Fibroblast of skin of back (primary cell): ENCODE measurements at regions not wholly inside any gene's neighbourhood (a gene's known extent, or its start where the extent isn't known, plus 50 kb on each side); places are given as distances from the start of the nearest gene placed in this dataset.

Experiments
- DNase-seq: peaks from one replicate; pipeline ENCODE4 v3.0.0-alpha.2; 2013

- no peak for DNase-seq
Measured at GRCh38 chr7:17485904-17486303, 187.5 kb downstream of the AHR start.

GRCh38 chr7:17486835-17487234, 188.4 kb downstream of the AHR start:
- DNase-seq, result no peak

GRCh38 chr7:17487343-17487742, 188.9 kb downstream of the AHR start:
- DNase-seq, result no peak

DNA sequence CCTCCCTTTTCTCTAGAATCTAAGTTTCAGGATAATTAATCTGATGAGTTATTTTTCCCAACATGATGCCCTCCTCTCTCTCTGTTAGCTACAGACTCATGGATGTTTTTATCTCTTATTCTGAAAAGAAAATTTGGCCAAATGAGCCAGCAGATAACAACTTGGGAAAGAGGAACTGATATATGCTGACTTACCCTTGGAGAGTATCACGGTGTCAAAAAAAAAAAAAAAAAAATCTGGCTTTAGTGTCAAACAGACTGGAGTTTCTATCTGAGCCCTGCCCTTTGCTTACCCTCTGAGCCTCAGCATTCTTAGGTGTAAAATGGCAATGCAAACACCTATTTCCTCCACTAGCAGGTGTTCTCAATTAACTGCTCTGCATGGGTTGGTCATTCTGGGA, 190.4 kb downstream of the AHR start:
- DNase-seq, result no peak

DNA sequence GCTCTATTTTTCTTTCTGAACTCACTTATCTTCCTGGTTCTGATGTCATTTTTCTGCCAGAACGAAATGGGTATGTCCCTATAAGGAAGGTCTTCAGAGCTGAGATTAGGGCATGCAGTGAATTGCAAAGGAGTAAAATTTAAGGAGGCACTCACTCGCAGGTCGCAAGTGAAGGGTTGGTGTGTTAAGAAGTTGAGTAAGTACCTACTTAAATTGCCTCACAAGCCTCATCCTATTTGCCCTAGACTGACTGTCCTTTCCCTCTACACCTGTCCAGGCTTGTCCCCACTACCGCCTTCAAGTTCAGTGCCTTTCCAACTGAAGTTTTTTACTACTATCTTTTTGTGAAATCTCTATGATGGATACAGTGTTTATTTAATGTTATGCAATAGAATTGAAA, 191.5 kb downstream of the AHR start:
- DNase-seq, result no peak

DNA sequence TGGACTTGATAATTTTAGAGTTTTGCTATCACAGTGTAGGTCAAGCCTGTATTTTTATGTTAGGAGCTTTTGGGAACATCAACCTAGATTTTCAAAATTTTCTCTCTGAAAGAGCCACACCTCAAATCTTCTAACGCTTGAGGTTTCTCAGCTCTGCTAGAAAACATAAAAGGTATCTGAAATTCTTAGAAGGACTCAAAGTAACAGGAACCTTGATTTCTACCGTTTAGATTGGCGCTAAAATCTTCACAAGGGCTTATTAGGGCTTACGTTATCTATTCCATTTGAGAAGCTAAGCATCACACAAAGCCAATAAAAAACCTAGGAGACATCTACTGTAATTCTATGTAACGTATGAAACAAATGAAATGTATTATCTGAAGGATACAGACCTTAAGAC, 192.4 kb downstream of the AHR start:
- no peak for DNase-seq

GRCh38 chr7:17492437-17492836, 194.0 kb downstream of the AHR start:
- DNase-seq, result no peak

DNA sequence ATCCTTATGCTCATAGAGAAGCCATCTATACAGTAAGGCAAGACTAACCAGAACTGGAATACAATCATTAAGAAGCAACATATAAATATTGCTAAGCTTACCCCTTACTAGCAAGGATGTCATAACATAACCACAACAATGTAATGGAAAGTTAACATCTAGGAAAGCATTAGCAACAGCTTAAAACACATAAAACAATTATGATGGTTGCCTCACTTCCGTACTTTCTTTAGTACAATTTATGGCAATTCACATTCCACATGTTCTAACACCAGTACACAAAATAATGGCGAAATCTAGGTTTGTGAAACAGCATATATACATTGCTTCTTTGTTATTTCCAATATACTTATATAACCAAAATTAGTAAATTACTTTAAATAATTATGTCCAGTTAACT, 195.0 kb downstream of the AHR start:
- DNase-seq, result no peak

- no peak for DNase-seq
Measured at GRCh38 chr7:17495655-17496394, 197.4 kb downstream of the AHR start.

GRCh38 chr7:17497136-17497535, 198.7 kb downstream of the AHR start:
- peak; percentile 28 for DNase-seq

DNA sequence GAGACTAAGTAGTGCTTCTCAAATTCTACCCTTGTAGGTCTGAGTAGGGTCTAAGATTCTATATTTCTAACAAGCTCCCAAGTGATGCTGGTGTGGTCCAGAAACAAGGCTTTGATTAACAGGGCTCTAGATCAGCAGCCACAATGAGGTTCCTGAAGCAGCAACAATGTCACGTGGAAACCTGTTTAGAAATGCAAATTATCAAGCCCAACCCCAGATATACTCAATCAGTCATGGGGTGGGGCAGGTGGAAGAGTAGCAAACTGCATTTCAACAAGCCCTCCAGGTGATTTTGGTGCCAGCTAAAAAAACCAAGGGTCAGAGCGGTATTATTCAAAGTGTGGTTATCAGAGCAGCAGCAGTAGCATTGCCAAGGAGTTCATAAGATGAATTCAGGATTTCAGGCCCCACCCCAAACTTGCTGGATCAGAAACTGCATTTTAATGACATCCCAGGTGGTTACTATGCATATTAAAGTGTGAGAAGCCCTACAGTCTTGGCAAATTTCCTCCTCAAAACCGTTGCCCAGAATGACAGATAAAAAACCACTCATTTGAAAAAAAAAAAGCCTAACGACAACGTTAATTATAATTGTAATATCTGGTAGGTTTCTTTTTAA, 199.2 kb downstream of the AHR start:
- DNase-seq, result no peak

- DNase-seq, result no peak
Measured at GRCh38 chr7:17498230-17498629, 199.8 kb downstream of the AHR start.

DNA sequence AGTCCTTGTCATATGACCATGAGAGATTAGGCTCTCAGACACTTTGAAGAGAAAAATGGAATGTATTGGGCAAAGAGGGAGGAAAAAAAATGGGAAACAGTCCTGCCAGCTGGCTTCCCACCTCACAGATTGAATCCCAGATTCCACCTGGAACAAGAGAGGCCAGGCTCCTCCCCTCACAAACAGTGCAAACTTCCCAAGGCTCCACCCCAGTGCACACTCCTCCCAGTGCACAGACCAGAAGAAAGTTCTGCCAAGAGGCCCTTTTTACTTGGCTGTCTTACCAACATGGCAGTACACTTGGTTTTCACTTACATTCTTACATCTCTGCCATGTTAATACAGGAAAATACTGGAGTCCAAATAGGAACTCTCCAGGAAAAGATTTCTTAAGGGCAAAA, 202.3 kb downstream of the AHR start:
- DNase-seq, result no peak

GRCh38 chr7:17501441-17502212, 203.2 kb downstream of the AHR start:
- DNase-seq, result peak; percentile 74

GRCh38 chr7:17502213-17503060, 204.0 kb downstream of the AHR start:
- peak; percentile 46 for DNase-seq

GRCh38 chr7:17506095-17506494, 207.6 kb downstream of the AHR start:
- no peak for DNase-seq

GRCh38 chr7:17506596-17506995, 208.1 kb downstream of the AHR start:
- no peak for DNase-seq

DNA sequence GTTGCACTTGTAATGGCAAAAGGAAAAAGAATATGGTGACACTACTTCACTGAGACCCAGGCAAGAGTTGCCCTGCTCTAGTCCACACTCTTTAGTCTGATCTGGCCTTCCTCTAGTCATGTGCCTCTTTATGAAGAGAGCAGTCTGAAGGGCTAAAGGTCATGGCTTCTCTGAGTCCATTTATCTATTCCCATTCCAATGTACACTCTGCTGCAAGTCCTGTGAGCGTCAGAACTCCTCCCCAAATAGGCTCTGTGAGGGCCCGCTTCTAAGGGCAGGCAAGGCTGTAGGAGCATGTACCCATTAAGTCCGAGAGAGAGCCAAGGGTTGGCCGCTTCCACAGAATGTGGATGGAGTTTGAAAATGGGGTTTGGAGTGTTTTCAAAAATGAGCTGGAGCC, 209.3 kb downstream of the AHR start:
- no peak for DNase-seq

GRCh38 chr7:17512181-17512675, 213.8 kb downstream of the AHR start:
- no peak for DNase-seq

GRCh38 chr7:17516771-17517170, 218.3 kb downstream of the AHR start:
- DNase-seq, result peak; percentile 81

- DNase-seq, result peak; percentile 68
Measured at GRCh38 chr7:17520941-17521340, 222.5 kb downstream of the AHR start.

DNA sequence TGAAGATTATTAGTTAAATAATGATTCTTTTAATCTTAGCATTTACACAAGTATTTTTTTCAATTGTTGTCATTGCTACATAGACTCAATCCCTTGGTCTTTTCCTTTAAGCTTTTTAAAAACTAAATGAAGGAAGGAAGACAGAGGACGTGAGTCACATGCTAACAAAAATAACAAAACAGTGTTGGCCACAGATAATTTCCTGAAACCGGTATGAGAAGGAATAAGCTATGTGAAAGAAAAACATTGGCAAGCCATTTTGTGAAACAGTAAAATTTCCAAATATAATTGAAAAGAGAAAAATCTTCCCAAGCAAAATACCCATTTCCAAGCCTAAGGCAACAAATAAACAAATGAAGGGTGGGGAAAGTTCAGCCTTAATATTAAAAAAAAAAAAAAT, 223.0 kb downstream of the AHR start:
- peak; percentile 91 for DNase-seq
